ENCODE measurements at regions not wholly inside any gene's neighbourhood (a gene's known extent, or its start where the extent isn't known, plus 50 kb on each side); places are given as distances from the start of the nearest gene placed in this dataset.

DNA sequence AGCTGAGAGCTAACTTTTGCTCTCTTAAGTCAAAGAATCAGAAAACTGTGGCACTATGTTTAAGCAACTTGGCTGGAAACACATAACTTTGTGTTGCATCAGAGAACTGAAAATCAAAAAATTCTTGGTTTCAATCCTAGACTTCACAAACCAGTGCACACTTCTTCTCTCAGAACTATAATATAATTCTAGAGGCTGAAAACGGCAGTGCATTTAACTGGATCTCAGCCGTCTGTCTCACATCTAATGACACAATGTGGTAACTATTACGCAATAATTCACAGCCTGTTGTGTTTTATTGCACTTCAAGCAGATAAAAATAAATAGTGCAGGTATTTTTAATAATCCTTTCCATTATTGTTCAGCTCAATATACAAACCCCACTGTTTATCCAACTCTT is 260.6 kb upstream of the DIAPH2 start:
- H3K27ac ChIP-seq, result no peak overlapping the region
- TF ChIP-seq ZFX (IDR thresholded peaks at IDR 0.05; ENCODE audit: borderline replicate concordance), result no peak
- TF ChIP-seq, protein P1, sequence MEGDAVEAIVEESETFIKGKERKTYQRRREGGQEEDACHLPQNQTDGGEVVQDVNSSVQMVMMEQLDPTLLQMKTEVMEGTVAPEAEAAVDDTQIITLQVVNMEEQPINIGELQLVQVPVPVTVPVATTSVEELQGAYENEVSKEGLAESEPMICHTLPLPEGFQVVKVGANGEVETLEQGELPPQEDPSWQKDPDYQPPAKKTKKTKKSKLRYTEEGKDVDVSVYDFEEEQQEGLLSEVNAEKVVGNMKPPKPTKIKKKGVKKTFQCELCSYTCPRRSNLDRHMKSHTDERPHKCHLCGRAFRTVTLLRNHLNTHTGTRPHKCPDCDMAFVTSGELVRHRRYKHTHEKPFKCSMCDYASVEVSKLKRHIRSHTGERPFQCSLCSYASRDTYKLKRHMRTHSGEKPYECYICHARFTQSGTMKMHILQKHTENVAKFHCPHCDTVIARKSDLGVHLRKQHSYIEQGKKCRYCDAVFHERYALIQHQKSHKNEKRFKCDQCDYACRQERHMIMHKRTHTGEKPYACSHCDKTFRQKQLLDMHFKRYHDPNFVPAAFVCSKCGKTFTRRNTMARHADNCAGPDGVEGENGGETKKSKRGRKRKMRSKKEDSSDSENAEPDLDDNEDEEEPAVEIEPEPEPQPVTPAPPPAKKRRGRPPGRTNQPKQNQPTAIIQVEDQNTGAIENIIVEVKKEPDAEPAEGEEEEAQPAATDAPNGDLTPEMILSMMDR (IDR thresholded peaks at IDR 0.05), result no peak

- H3K27ac ChIP-seq, result no peak overlapping the region
- TF ChIP-seq, protein P1 (IDR thresholded peaks at IDR 0.05), result no peak
- TF ChIP-seq ZFX (IDR thresholded peaks at IDR 0.05; ENCODE audit: borderline replicate concordance), result no peak
These were observed 259.4 kb upstream of the DIAPH2 start for GRCh38 chrX:96425200-96425599.

DNA sequence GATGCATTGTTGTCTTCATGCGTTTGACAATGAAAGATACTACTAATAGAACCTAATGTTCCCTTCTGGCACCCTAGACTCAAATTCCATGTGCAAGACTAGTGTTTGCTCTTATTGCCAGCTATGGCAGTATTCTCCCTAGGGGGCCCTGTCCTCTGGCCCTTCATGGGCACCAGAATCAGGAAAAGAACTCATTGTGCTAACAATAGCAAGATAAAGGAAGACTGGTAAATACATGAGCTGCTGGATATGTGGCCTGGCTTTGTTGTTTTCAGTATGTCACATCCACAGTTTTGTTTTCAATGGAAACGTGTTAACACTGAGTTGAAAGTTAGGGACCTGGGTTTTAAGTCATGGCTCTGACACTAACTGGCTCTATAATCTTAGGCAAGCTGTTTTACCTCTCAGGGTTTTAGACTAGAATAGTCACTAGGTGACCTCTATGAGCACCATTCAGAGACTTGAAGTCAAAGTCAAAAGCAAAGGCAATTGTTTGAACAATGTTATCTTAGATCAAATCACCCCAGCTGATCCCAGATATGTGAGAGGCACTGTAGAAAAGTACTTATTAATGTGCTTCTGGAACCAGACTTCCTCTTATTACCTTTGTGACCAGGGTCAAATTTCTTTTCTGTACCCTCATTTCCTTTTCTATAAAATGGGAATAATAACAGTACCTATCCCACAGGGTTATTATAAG is 253.7 kb upstream of the DIAPH2 start:
- TF ChIP-seq ZFX (IDR thresholded peaks at IDR 0.05; ENCODE audit: borderline replicate concordance), result no peak
- TF ChIP-seq, protein P1 (IDR thresholded peaks at IDR 0.05), result no peak
- no peak overlapping the region for H3K27ac ChIP-seq

GRCh38 chrX:96432647-96433046 is 252.0 kb upstream of the DIAPH2 start:
- no peak overlapping the region for H3K27ac ChIP-seq
- TF ChIP-seq, protein P1 (IDR thresholded peaks at IDR 0.05), result no peak
- no peak for TF ChIP-seq ZFX (IDR thresholded peaks at IDR 0.05; ENCODE audit: borderline replicate concordance)

GRCh38 chrX:96433409-96434077 is 251.1 kb upstream of the DIAPH2 start:
- no peak overlapping the region for H3K27ac ChIP-seq
- no peak for TF ChIP-seq ZFX (IDR thresholded peaks at IDR 0.05; ENCODE audit: borderline replicate concordance)
- TF ChIP-seq, protein P1 (IDR thresholded peaks at IDR 0.05), result no peak

DNA sequence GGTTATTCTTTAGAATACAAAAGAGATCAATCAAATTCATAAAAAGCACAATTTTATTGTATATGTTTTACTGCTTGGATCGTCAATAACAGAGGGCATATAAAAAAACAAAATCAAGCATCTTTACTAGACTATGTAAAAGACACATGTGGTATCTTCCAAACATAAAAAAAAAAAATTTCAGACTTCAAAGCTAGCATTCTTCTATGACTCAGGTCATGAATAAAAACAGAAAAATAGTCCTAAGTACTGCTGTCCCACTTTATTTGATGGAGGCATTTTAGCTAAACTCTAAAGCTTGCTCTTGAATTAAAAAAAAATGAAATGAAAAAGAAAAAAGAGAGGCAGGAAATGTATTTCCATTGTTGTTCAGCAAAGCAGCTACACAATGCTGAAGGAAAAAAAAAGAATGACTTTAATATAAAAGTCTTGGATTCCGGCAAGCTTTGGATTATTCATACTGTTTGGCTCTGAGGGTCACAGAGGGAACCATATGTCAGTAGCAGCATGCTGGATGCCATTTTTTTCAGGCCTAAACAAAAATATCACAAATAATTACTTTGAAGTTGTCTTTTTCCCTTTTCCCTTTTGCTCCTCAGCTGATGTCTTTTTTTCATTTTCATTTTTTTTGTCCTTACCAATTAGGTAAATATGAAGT is 249.1 kb upstream of the DIAPH2 start:
- H3K27ac ChIP-seq, result no peak overlapping the region
- TF ChIP-seq ZFX (IDR thresholded peaks at IDR 0.05; ENCODE audit: borderline replicate concordance), result no peak
- TF ChIP-seq, protein P1 (IDR thresholded peaks at IDR 0.05), result no peak

GRCh38 chrX:96436105-96436504 is 248.5 kb upstream of the DIAPH2 start:
- H3K27ac ChIP-seq, result no peak overlapping the region
- TF ChIP-seq, protein P1 (IDR thresholded peaks at IDR 0.05), result no peak
- no peak for TF ChIP-seq ZFX (IDR thresholded peaks at IDR 0.05; ENCODE audit: borderline replicate concordance)

All from 22Rv1 (cell line).